Body of pancreas (tissue), 4 donors: ENCODE measurements at regions not wholly inside any gene's neighbourhood (a gene's known extent, or its start where the extent isn't known, plus 50 kb on each side); places are given as distances from the start of the nearest gene placed in this dataset.

Source experiments
- POLR2A ChIP-seq, 3 donors: fragments of 450-650 bp; IDR thresholded peaks; one replicate each; pipeline ENCODE4 v1.6.1; 2016; ENCODE audit warnings: antibody characterized with exemption in 3 of 3, mild to moderate bottlenecking in 2 of 3
- TF ChIP-seq, protein P1 (sequence below), 7 experiments: fragments of 450-650 bp in 4 of 7; fragments of 200-600 bp in 3 of 7; sonication (generic) in 3 of 7; IDR thresholded peaks; one replicate each; pipeline ENCODE4 v1.5.1; 2016 to 2019; ENCODE audit warnings: antibody characterized with exemption in 7 of 7

- TF ChIP-seq, protein P1, sequence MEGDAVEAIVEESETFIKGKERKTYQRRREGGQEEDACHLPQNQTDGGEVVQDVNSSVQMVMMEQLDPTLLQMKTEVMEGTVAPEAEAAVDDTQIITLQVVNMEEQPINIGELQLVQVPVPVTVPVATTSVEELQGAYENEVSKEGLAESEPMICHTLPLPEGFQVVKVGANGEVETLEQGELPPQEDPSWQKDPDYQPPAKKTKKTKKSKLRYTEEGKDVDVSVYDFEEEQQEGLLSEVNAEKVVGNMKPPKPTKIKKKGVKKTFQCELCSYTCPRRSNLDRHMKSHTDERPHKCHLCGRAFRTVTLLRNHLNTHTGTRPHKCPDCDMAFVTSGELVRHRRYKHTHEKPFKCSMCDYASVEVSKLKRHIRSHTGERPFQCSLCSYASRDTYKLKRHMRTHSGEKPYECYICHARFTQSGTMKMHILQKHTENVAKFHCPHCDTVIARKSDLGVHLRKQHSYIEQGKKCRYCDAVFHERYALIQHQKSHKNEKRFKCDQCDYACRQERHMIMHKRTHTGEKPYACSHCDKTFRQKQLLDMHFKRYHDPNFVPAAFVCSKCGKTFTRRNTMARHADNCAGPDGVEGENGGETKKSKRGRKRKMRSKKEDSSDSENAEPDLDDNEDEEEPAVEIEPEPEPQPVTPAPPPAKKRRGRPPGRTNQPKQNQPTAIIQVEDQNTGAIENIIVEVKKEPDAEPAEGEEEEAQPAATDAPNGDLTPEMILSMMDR (IDR thresholded peaks at IDR 0.05) = no peak
- TF ChIP-seq POLR2A (IDR thresholded peaks at IDR 0.05) = no peak
Observed at GRCh38 chr2:40036241-40036640, 257.2 kb upstream of the THUMPD2 start.
